GM12892 (cell line): ENCODE measurements at regions not wholly inside any gene's neighbourhood (a gene's known extent, or its start where the extent isn't known, plus 50 kb on each side); places are given as distances from the start of the nearest gene placed in this dataset.

ENCODE experiments used
- POLR2A ChIP-seq: IDR thresholded peaks from 2 replicates; pipeline ENCODE4 v1.6.1; 2011; ENCODE audit warnings: low read depth, low read length, control low read depth
- POLR2AphosphoS5 ChIP-seq: IDR thresholded peaks from 2 replicates; pipeline ENCODE4 v1.6.1; 2011; ENCODE audit warnings: low read depth, low read length, control low read depth

DNA sequence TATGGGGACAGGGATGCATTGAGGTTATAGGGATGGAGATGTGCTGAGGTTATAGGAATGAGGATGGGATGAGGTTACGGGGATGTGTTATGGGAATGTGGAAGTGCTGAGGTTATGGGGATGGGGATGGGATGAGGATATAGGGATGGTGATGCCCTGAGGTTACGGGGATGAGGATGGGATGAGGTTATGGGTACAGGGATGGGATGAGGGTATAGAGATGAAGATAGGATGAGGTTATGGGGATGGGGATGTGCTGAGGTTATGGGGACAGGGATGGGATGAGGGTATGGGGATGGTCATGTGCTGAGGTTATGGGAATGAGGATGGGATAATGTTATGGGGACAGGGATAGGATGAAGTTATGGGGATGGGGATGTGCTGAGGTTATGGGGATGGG, 542.8 kb downstream of the CDH26 start:
- TF ChIP-seq POLR2AphosphoS5 (no peak), POLR2A (no peak)
